NCI-H526 (cell line): ENCODE measurements at regions not wholly inside any gene's neighbourhood (a gene's known extent, or its start where the extent isn't known, plus 50 kb on each side); places are given as distances from the start of the nearest gene placed in this dataset.
"Not testable (repeated sequence)": the region's sequence is repeated elsewhere in the genome, so short reads cannot be mapped to it uniquely, and the experiment has no call there.

Experiments used
- DNase-seq, 2 experiments: peaks; one replicate each; lab custom pipeline; 2025; lab: John Stamatoyannopoulos, UW

DNA sequence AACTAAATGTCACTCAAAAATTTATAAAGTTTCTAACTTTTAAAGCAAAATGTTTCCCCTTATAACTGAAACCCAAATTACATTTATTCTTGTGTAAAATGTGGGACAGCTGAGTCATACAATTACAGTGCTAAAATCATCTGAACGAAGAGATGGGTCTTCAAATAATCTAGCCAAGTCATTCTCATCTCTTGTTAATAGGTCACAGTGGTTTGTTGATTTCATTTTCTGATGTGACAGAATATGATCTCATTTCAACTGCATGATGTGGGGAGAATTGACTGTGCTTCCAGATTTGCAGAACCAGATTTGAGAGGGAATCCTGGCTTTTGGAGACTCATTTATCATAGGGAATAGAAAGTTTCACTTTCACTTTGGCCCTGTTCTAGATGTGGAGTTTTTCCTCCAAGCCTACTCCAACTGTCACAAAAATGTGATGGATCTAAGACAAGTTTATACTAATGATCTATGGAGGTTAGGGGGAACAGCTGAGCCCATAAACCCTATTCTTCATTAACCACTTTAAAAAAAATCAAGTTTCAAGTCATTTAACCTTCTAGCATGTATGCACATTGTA, 685.0 kb downstream of the PDCD6IP start:
- DNase-seq: no peak

DNA sequence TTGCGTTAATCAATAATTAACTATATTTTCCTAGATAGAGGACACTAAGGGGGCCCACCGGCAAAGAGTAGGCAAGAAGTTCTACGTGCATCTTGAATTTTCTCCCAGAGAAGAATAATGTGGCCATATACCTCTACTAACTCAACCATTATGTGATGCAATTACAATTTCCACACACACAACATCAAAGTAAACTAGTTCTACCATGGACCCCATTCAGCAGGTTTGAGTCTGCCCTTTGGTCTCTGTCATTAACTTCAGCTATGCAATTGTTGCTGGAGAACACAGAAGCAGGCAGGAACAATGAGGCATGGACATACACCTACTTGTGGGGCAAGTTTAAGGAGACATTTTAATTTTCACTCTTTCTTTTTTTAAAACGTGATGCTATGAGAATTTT, 705.9 kb downstream of the PDCD6IP start:
- DNase-seq: peak; percentile 25 to 40

GRCh38 chr3:34504775-34505174, 706.3 kb downstream of the PDCD6IP start:
- DNase-seq: peak in 1 of 2 experiments; percentile 34

DNA sequence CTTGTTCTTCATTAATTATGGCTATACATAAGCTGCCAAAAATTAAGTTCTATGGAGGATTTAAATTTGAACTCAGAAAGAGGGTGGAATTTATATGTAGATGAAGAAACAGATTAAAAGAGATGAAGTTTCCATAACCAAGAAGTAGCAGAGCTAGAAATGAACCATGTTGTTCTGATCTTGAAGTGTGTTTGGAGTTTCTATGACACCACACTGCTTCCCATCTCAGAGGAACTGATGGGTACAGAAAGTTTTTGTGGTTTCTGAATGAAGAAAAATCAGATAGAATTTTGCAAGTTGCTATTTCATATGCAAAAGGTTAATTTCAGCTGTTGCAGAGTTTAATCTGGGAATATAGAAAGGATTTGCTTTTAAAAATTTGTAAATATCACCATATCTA, 710.3 kb downstream of the PDCD6IP start:
- no peak for DNase-seq

GRCh38 chr3:34511891-34512290, 713.5 kb downstream of the PDCD6IP start:
- no peak for DNase-seq

DNA sequence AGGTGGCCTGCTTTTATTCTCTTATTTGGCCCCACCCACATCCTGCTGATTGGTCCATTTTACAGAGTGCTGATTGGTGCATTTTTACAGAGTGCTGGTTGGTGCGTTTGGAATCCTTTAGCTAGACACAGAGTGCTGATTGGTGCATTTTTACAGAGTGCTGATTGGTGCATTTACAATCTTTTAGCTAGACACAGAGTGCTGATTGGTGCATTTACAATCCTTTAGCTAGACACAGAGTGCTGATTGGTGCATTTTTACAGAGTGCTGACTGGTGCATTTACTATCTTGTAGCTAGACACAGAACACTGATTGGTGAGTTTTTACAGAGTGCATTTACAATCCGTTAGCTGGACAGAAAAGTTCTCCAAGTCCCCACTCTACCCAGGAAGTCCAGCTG, 720.6 kb downstream of the PDCD6IP start:
- DNase-seq: not testable (repeated sequence)

- no peak for DNase-seq
These were observed 732.7 kb downstream of the PDCD6IP start for GRCh38 chr3:34531156-34531555.

- DNase-seq: no peak
These were observed 735.0 kb downstream of the PDCD6IP start for GRCh38 chr3:34533451-34533850.

- DNase-seq: no peak
These were observed 735.6 kb downstream of the PDCD6IP start for GRCh38 chr3:34534013-34534412.

DNA sequence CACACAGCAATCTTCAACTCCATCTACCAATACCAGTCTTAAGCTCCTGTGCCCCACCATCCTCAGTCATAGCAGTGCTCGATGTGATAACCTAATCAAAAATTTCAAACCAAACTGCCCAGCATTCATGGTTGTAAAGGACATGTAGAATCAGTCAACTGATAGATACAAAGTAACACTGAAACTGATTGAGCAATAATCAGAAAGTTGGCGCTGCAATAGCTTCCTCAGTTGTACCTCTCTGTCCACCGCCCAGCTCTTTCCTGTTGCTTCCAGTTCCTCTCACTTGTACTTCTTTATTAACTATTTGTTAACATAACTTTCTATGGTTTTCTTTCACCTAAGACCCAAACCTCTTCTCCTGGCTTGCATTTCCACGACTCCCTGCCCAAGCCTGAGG, 745.7 kb downstream of the PDCD6IP start:
- no peak for DNase-seq

DNA sequence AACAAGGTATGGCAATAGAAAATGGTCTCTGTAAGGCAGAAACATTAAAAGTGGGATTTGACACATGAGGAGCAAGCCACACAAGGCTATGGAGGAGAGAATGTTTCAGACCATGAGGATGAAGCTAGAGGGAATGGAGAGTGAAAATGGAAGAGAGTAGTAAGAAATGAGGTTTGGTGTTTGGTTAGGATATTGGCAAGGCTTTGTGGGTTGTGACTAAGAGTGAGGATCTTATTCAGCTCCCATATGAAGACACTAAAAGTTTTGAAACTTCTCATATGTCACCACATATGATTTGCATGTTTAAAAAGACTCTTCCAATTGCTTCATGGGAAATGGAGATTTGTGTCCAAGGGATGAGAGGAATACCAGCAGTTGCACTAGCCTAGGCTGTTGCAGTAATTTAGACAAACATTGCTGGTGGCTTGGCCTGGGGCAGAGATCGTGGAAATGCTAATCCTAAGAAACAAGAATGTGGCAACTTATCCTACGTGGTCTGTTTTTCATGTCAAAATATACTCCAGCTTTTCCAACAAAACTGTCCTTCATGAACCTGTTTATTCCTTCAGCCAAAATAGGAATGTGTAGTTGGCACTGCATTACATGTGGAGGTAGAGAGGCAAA, 749.0 kb downstream of the PDCD6IP start:
- no peak for DNase-seq

DNA sequence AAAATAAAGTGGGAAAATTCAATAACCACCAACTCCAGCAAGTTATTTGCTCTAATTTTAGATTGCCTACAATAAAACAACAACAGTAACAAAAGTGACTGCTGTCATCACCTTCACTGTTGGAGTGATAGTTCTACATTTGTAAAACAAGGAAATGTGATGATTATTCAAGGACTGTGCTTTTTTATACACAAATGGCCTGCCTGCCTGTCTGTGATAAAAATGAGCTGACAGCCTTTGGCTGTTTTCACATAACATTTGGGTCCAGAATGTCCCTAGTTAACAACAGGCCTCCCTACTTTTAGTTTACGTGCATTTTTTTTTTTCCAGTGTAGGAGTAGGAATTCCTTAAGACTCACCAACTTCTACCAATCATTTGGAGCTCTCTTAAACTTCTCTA, 768.8 kb downstream of the PDCD6IP start:
- DNase-seq: no peak

GRCh38 chr3:34568766-34569165, 770.3 kb downstream of the PDCD6IP start:
- no peak for DNase-seq

GRCh38 chr3:34569437-34569836, 771.0 kb downstream of the PDCD6IP start:
- no peak for DNase-seq

GRCh38 chr3:34570916-34571705, 772.7 kb downstream of the PDCD6IP start:
- DNase-seq: no peak

- DNase-seq: no peak
These were observed 773.3 kb downstream of the PDCD6IP start for GRCh38 chr3:34571714-34572113.

DNA sequence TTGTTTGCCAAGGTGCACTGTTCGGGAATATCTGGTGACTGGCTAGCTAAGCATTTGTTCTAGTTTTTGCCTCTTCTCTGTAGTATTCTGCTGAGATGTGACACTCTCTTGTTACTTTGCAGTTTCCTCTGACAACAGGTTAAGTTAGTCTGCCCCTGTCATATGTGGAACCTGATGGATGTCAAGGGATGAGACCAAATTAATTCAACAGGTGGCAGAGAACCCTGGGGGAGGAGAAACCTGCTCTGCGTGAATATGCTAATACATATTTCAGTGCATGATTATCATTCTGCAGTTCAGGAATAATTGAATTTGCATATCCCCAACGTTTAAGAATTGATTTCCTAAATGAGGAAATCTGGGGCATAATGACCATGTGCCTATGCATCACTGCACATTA, 777.3 kb downstream of the PDCD6IP start:
- DNase-seq: peak in 1 of 2 experiments; percentile 8

GRCh38 chr3:34582055-34582454, 783.6 kb downstream of the PDCD6IP start:
- peak in 1 of 2 experiments; percentile 22 for DNase-seq

GRCh38 chr3:34583451-34583850, 785.0 kb downstream of the PDCD6IP start:
- no peak for DNase-seq

DNA sequence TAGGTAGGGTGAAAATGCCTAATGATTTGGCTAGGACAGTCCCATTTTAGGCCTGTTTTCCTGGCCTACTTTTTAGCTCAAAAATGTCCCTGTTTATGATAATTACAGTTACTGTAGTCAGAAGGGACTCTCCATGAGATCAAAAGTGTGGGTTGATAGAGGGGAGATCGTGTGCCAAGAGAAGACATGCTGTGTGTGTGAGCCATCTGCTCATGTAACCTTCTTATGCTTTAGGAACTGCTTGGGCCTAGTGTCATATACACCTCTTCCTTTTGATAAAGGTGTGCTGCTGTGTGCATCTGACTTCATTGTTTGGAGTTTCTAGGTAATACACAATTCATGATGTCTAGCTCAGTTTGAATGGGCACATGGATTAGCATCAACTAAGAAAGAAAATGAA, 786.5 kb downstream of the PDCD6IP start:
- DNase-seq: no peak

- no peak for DNase-seq
These were observed 801.2 kb downstream of the PDCD6IP start for GRCh38 chr3:34599595-34599994.

DNA sequence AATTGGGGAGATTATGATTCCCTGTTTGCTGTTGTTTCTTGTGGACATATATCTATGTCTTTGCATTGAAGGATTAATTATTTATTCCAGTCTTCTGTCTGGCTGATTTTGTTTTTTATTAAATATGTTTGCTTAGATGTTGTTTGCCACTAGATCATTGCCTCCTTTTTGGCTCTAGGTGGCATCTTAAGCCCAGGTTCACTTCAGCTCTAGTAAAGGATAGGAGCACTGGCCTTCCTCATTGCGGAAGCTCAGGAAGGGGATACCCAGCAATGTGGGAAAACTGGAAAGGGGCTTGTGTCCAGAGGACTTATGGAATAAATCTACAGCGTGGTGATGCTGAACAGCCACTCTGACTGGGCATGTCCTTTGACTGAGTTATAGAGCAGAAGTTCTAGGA, 821.6 kb downstream of the PDCD6IP start:
- DNase-seq: peak in 1 of 2 experiments; percentile 21

DNA sequence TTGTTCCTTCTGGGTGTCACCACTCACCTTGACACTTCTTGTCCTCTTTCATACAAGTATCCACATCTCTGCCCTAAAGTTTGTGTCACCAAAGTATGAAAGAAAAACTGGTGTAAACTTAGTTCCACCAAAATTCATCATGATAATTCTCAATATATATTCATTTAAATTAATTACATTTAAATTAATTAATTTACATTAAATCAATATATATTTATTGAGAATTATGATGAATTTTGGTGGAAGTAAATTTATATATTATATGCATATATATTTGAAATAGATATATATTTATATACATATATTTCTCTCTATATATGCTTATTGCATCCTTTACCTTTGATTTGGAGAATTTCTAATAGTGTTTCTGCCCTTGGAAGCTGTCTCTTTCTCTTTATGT, 828.3 kb downstream of the PDCD6IP start:
- DNase-seq: no peak
